ENCODE measurements at regions not wholly inside any gene's neighbourhood (a gene's known extent, or its start where the extent isn't known, plus 50 kb on each side); places are given as distances from the start of the nearest gene placed in this dataset.

DNA sequence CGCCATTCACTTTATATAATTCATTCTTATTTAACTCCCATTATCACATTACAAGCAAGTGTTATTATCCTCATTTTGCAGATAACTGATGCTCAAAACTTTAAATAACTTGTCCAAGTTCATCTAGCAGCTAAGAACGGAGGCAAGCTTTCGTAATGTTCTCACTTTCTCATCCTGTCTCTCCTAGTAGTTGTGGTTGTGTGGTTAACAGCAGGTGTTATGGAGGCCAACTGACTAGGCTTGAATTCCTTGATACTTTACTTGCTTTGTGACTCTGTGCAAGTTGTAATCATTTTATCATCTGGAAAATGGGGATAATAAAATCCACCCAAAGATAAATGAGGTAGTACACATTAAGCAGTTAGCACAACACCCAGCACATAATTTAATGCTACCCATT is 109.9 kb upstream of the PTPN13 start:
- TF ChIP-seq, protein P1, sequence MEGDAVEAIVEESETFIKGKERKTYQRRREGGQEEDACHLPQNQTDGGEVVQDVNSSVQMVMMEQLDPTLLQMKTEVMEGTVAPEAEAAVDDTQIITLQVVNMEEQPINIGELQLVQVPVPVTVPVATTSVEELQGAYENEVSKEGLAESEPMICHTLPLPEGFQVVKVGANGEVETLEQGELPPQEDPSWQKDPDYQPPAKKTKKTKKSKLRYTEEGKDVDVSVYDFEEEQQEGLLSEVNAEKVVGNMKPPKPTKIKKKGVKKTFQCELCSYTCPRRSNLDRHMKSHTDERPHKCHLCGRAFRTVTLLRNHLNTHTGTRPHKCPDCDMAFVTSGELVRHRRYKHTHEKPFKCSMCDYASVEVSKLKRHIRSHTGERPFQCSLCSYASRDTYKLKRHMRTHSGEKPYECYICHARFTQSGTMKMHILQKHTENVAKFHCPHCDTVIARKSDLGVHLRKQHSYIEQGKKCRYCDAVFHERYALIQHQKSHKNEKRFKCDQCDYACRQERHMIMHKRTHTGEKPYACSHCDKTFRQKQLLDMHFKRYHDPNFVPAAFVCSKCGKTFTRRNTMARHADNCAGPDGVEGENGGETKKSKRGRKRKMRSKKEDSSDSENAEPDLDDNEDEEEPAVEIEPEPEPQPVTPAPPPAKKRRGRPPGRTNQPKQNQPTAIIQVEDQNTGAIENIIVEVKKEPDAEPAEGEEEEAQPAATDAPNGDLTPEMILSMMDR (conservative IDR thresholded peaks at IDR 0.05 in 1 of 2, IDR thresholded peaks at IDR 0.05 in 1 of 2; ENCODE audit: low read depth in 1 of 2, low read length in 2 of 2): no peak
- TF ChIP-seq EZH2 (IDR thresholded peaks at IDR 0.05; ENCODE audit: low read length, missing control alignments): no peak
